ENCODE measurements at regions not wholly inside any gene's neighbourhood (a gene's known extent, or its start where the extent isn't known, plus 50 kb on each side); places are given as distances from the start of the nearest gene placed in this dataset.

GRCh38 chr5:42927730-42928129 is 112.4 kb downstream of the ANXA2R start:
- Mint-ChIP-seq H3K4me3 (no peak overlapping the region), H3K27ac (no peak overlapping the region)
- ATAC-seq: no peak

DNA sequence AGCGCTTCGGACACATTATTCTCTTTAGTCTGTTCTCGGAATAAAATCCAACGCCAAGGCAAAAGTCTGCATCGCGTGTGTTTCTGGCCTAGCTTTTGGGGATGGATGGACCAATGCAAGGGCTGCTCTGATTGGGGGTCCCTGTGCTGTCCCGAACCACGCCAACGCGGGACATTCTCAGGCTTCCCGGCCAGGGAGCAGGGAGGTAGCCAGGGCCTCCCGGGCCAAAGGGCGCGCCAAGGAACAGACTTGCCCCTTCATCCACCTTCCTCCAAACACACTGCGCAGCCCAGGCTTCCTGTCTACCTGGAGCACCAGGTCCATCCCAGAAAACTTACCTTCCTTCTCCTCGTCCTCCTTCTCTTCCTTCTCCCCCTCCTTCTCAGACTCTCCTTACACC is 113.0 kb upstream of the SELENOP start:
- Mint-ChIP-seq H3K9me3 (no peaks in the 10 kb centered on the region), H3K4me3 (no peak overlapping the region), H3K36me3 (no peaks in the 10 kb centered on the region), H3K27ac (no peak overlapping the region), H3K4me1 (no peaks in the 10 kb centered on the region)
- no peak for ATAC-seq
- no peak for DNase-seq (ENCODE audit: low spot score in 2 of 2)

More at GRCh38 chr5:42927730-42928129, 112.4 kb downstream of the ANXA2R start:
- H3K4me1 Mint-ChIP-seq: no peaks in the 10 kb centered on the region
- DNase-seq (ENCODE audit: low spot score in 2 of 2): no peak
- no peaks in the 10 kb centered on the region for H3K9me3 Mint-ChIP-seq
- no peaks in the 10 kb centered on the region for H3K36me3 Mint-ChIP-seq

- no peak overlapping the region for H3K27ac Mint-ChIP-seq
- no peaks in the 10 kb centered on the region for H3K4me1 Mint-ChIP-seq
- no peak overlapping the region for H3K4me3 Mint-ChIP-seq
- DNase-seq (ENCODE audit: low spot score in 2 of 2): no peak
- H3K9me3 Mint-ChIP-seq: no peaks in the 10 kb centered on the region
- H3K36me3 Mint-ChIP-seq: no peaks in the 10 kb centered on the region
- no peak for ATAC-seq
Observed at GRCh38 chr5:42924226-42924625, 112.5 kb upstream of the SELENOP start.

DNA sequence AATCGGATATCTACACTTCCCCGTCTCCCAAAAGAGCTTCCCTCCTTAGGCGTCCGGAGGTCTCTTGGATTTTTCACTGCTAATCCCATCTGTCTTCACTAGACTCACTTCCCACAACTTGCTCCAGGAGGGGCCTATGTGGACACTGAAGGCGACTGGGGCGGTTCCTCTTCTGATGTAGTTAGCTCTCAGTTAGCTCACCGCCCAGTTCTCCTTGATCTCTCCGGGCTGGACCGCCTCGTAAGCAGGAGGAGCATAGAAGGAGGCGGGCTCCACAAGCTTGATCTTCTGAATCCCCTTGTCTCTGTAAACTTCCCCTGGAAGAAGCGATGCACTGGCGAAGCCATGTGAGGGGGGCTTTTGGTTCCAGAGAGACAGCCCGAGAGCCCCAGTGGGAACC is 112.0 kb upstream of the SELENOP start:
- H3K36me3 Mint-ChIP-seq: no peaks in the 10 kb centered on the region
- H3K4me1 Mint-ChIP-seq: no peaks in the 10 kb centered on the region
- H3K27ac Mint-ChIP-seq: no peak overlapping the region
- no peak overlapping the region for H3K4me3 Mint-ChIP-seq
- DNase-seq (ENCODE audit: low spot score in 2 of 2) (no peak), ATAC-seq (no peak)
- H3K9me3 Mint-ChIP-seq: no peaks in the 10 kb centered on the region

GRCh38 chr5:42919600-42919999 is 107.9 kb upstream of the SELENOP start:
- DNase-seq (ENCODE audit: low spot score in 2 of 2): no peak
- Mint-ChIP-seq H3K27ac (no peak overlapping the region), H3K36me3 (no peaks in the 10 kb centered on the region), H3K9me3 (no peaks in the 10 kb centered on the region), H3K4me1 (no peaks in the 10 kb centered on the region), H3K4me3 (no peak overlapping the region)
- no peak for ATAC-seq

DNA sequence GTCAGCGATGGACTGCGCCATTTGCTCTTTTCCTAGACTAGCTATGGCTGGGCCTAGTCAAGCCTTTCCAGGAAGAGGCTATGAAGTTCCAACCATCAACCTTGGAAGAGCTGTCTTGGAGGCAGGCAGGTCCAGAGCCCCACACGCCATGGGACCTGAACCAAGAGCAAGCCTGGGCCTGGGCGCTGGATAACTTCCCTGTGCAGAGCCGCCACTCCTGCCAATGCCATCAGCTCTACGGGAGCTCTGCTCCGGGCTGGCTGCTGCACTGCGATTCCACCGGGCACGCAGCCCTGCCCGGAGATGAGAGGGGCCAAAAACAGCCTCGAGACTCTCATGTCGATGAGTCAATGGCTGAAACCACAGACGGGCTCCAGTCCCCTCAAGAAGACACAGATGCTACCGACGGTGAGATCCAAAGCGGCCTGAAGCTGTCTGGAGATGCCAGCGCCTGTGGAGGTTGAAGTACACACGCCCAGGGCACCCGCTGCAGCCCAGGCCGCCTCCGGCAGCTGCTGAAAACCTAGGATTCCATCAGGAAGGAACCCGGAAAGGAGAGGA is 103.7 kb upstream of the SELENOP start:
- DNase-seq (ENCODE audit: low spot score in 2 of 2) (no peak), ATAC-seq (no peak)
- no peaks in the 10 kb centered on the region for H3K36me3 Mint-ChIP-seq
- no peaks in the 10 kb centered on the region for H3K4me1 Mint-ChIP-seq
- H3K4me3 Mint-ChIP-seq: no peak overlapping the region
- no peak overlapping the region for H3K27ac Mint-ChIP-seq
- no peaks in the 10 kb centered on the region for H3K9me3 Mint-ChIP-seq

DNA sequence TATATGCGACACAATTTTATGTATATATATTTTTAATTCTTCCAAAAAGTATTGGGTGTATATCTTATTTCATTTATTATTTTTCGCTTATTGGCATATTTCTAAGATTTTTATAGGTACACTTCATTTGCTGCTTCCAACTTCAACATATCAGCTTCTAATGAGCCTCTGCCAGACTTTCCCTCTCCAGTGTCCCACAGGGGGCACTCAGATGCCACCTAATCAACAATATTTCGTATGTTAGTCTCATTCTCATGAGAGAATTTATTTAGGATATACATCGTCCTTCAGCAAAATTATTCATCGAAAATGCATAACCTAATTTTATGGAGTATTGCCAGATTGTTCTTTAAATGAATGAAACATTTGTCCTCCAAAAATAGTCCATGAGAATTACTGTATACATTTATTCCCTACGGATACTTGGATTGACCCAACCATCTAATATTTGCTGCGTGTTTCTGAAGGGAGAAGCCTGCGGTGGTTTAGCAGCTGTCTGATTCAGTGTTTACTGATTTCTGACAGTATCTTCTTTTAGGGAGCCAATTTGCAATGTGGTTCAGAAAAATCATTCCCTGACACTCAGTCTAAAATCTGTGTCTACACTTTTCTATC is 100.6 kb upstream of the SELENOP start:
- DNase-seq (ENCODE audit: low spot score in 2 of 2) (no peak), ATAC-seq (no peak)
- Mint-ChIP-seq H3K9me3 (no peaks in the 10 kb centered on the region), H3K36me3 (peaks cover 15% of the 10 kb centered on the region), H3K4me1 (peaks cover 15% of the 10 kb centered on the region), H3K27ac (no peak overlapping the region), H3K4me3 (no peak overlapping the region)

DNA sequence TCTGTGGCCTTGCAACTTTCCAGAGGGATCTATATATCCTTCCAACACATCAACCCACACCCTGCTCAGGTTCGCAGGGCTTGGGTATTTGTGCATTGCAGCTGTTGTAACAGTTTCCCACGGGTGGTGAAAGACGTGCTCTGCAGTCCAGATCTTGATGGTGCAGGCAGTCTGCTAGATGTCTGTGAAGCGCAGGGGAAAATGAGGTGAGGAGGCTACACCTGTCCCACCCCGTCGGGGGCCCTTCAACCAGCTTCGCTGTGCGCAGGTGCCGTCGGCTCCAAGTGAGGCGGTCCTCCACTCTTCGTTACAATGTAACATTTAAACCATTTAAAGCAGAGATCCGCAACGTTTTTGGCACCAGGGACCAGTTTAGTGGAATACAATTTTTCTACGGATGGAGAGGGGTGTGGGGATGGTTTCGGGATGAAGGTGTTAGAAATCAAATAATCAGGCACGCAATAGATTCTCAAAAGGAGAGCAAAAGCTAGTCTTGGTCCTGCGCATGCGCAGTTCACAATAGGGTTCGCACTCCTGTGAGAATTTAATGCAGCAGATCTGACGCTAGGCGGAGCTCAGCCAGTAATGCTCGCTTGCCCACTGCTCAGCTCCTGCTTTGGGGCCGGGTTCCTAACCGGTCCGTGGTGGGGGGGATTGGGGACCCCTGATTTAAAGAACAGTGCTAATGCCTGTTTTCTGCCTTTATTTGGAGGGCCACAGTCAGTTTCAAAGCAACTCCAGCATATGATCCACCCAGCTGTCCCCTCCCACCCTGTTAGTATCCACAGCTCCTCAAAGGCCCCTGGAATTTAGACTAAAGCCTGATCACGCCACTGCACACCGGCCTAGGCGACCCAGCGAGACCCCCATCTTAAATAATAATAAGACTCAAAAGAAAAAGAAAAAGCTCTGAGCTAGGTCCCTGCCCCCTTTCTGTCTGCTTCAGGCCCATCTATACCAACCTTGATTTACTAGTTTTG is 97.1 kb upstream of the SELENOP start:
- Mint-ChIP-seq H3K27ac (peak overlapping the region; percentile 93), H3K4me1 (peaks cover 15% of the 10 kb centered on the region), H3K9me3 (no peaks in the 10 kb centered on the region), H3K36me3 (peaks cover 15% of the 10 kb centered on the region), H3K4me3 (peak overlapping the region; percentile 90)
- ATAC-seq (peak; percentile 92), DNase-seq (ENCODE audit: low spot score in 2 of 2) (peak; percentile 73 to 90)

GRCh38 chr5:42908086-42908485 is 96.4 kb upstream of the SELENOP start:
- no peaks in the 10 kb centered on the region for H3K9me3 Mint-ChIP-seq
- DNase-seq (ENCODE audit: low spot score in 2 of 2) (no peak), ATAC-seq (no peak)
- H3K4me3 Mint-ChIP-seq: peak overlapping the region; percentile 90
- peak overlapping the region; percentile 93 for H3K27ac Mint-ChIP-seq
- peaks cover 15% of the 10 kb centered on the region for H3K4me1 Mint-ChIP-seq
- H3K36me3 Mint-ChIP-seq: peaks cover 15% of the 10 kb centered on the region

DNA sequence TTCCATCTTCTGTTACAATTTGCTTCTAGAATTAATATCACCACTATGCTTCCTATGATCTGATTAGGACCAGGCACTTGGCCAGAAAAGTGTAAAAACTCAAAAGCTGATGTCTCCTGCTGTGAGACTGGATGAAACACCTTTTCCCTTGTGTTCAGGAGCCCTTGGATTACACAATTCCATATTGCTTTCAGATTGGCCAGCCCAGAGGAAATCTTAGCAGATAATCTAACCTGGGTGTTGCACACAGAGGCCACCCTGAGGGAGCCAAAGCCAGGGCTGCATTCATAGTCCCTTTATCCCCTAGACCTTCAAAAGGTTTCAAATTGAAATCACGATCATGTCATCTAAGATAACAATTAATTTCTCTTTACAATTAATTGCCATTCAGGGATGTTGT is 94.1 kb upstream of the SELENOP start:
- H3K4me3 Mint-ChIP-seq: no peak overlapping the region

GRCh38 chr5:42900734-42901133 is 89.0 kb upstream of the SELENOP start:
- no peak overlapping the region for H3K4me3 Mint-ChIP-seq
- H3K27ac Mint-ChIP-seq: no peak overlapping the region
- ATAC-seq (no peak), DNase-seq (ENCODE audit: low spot score in 2 of 2) (no peak)
- no peaks in the 10 kb centered on the region for H3K4me1 Mint-ChIP-seq
- no peaks in the 10 kb centered on the region for H3K36me3 Mint-ChIP-seq
- H3K9me3 Mint-ChIP-seq: no peaks in the 10 kb centered on the region

More for the DNA sequence above, 94.1 kb upstream of the SELENOP start:
- ATAC-seq (no peak), DNase-seq (ENCODE audit: low spot score in 2 of 2) (no peak)
- H3K4me1 Mint-ChIP-seq: peaks cover 15% of the 10 kb centered on the region
- H3K9me3 Mint-ChIP-seq: no peaks in the 10 kb centered on the region
- H3K27ac Mint-ChIP-seq: no peak overlapping the region
- peaks cover 15% of the 10 kb centered on the region for H3K36me3 Mint-ChIP-seq

GRCh38 chr5:42898760-42899159 is 87.1 kb upstream of the SELENOP start:
- DNase-seq (ENCODE audit: low spot score in 2 of 2) (no peak), ATAC-seq (no peak)
- Mint-ChIP-seq H3K36me3 (no peaks in the 10 kb centered on the region), H3K4me1 (no peaks in the 10 kb centered on the region), H3K4me3 (no peak overlapping the region), H3K27ac (no peak overlapping the region), H3K9me3 (no peaks in the 10 kb centered on the region)

- Mint-ChIP-seq H3K4me1 (no peaks in the 10 kb centered on the region), H3K4me3 (no peak overlapping the region), H3K9me3 (no peaks in the 10 kb centered on the region), H3K36me3 (no peaks in the 10 kb centered on the region), H3K27ac (no peak overlapping the region)
- DNase-seq (ENCODE audit: low spot score in 2 of 2) (no peak), ATAC-seq (no peak)
Observed at GRCh38 chr5:42896523-42896922, 84.8 kb upstream of the SELENOP start.

GRCh38 chr5:42894057-42894456 is 82.4 kb upstream of the SELENOP start:
- no peaks in the 10 kb centered on the region for H3K4me1 Mint-ChIP-seq
- H3K36me3 Mint-ChIP-seq: no peaks in the 10 kb centered on the region
- H3K27ac Mint-ChIP-seq: no peak overlapping the region
- DNase-seq (ENCODE audit: low spot score in 2 of 2) (no peak), ATAC-seq (no peak)
- H3K4me3 Mint-ChIP-seq: no peak overlapping the region
- no peaks in the 10 kb centered on the region for H3K9me3 Mint-ChIP-seq

DNA sequence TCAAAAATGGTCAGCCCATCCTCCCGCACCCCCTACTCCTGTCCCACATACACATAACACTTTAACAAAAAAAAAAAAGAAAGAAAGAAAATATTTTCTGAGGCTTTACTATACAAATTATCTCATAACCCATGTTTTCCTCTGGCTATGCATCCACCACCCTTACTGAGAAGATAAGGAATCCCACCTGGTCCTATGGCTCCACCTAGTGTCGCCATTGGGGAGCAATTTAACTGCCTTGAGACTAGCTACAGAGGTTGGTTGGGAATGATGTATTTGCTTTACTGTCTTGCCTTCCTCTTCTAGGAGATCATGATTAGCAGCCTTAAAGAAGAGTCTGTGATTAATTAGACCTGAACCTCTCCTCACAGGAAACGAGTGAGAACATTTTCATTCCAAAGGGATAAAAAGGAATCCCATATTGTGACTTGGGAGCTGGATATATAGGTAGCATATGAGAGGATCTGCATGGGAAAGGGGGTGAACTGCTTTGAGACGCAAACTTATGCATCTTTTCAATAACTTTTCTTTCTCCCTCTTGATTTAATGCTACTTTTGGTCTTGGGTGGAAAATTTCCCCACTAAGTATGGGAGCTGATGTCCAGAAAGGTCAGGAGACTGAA is 77.7 kb upstream of the SELENOP start:
- Mint-ChIP-seq H3K27ac (no peak overlapping the region), H3K36me3 (no peaks in the 10 kb centered on the region), H3K4me3 (no peak overlapping the region), H3K4me1 (no peaks in the 10 kb centered on the region), H3K9me3 (no peaks in the 10 kb centered on the region)
- peak; percentile 89 for ATAC-seq
- DNase-seq (ENCODE audit: low spot score in 2 of 2): peak; percentile 50 to 77

Measured in stimulated activated effector memory CD8-positive, alpha-beta T cell treated with anti-CD3 and anti-CD28 coated beads, Interleukin-12 subunit alpha, Interleukin-12 subunit beta, amount 100 ng/mL, for 72 hours (primary cell).